ENCODE measurements at regions not wholly inside any gene's neighbourhood (a gene's known extent, or its start where the extent isn't known, plus 50 kb on each side); places are given as distances from the start of the nearest gene placed in this dataset.

- TF ChIP-seq CTCF (IDR thresholded peaks at IDR 0.05) (no peak), POLR2A (IDR thresholded peaks at IDR 0.05) (no peak)
Observed at GRCh38 chr3:107235193-107235927, 141.9 kb upstream of the CCDC54 start.

All from uterus (tissue), 2 donors.